ENCODE measurements at regions not wholly inside any gene's neighbourhood (a gene's known extent, or its start where the extent isn't known, plus 50 kb on each side); places are given as distances from the start of the nearest gene placed in this dataset.
"Not testable (repeated sequence)": the region's sequence is repeated elsewhere in the genome, so short reads cannot be mapped to it uniquely, and the experiment has no call there.

GRCh38 chr3:106305127-106305526 lies 436.3 kb upstream of the CBLB start:
- POLR2A ChIA-PET: no interaction called here
- CTCF ChIA-PET: no interaction called here
- TF ChIP-seq CTCF (IDR thresholded peaks at IDR 0.05; ENCODE audit: low read depth, low read length): no peak
- Histone ChIP-seq H3K27me3 (ENCODE audit: control insufficient read depth, insufficient read depth, low read length) (no peaks in the 10 kb centered on the region), H3K9me3 (ENCODE audit: control insufficient read depth, insufficient read depth, low read length) (no peaks in the 10 kb centered on the region), H3K27ac (ENCODE audit: low read depth, low read length) (no peak overlapping the region), H3K4me3 (ENCODE audit: low read depth, low read length) (no peak overlapping the region)
- no peak for DNase-seq (ENCODE audit: low read depth, low spot score)

- ChIA-PET POLR2A (no interaction called here), CTCF (no interaction called here)
- Histone ChIP-seq H3K27ac (ENCODE audit: low read depth, low read length) (no peak overlapping the region), H3K27me3 (ENCODE audit: control insufficient read depth, insufficient read depth, low read length) (no peaks in the 10 kb centered on the region), H3K9me3 (ENCODE audit: control insufficient read depth, insufficient read depth, low read length) (no peaks in the 10 kb centered on the region), H3K4me3 (ENCODE audit: low read depth, low read length) (no peak overlapping the region)
- TF ChIP-seq CTCF (IDR thresholded peaks at IDR 0.05; ENCODE audit: low read depth, low read length): no peak
- no peak for DNase-seq (ENCODE audit: low read depth, low spot score)
Measured at GRCh38 chr3:106305882-106306435, 437.1 kb upstream of the CBLB start.

GRCh38 chr3:106309274-106309673 lies 440.5 kb upstream of the CBLB start:
- Histone ChIP-seq H3K4me3 (ENCODE audit: low read depth, low read length) (no peak overlapping the region), H3K27ac (ENCODE audit: low read depth, low read length) (no peak overlapping the region), H3K27me3 (ENCODE audit: control insufficient read depth, insufficient read depth, low read length) (no peaks in the 10 kb centered on the region), H3K9me3 (ENCODE audit: control insufficient read depth, insufficient read depth, low read length) (no peaks in the 10 kb centered on the region)
- TF ChIP-seq CTCF (IDR thresholded peaks at IDR 0.05; ENCODE audit: low read depth, low read length): no peak
- DNase-seq (ENCODE audit: low read depth, low spot score): no peak
- ChIA-PET POLR2A (no interaction called here), CTCF (interaction anchor here (0.7 kb wide), 1 partner anchor 623 kb away, joined by 3 read pairs; no protein-coding TSS in a partner anchor)

- H3K27me3 ChIP-seq (ENCODE audit: control insufficient read depth, insufficient read depth, low read length); H3K9me3 ChIP-seq (ENCODE audit: control insufficient read depth, insufficient read depth, low read length); DNase-seq (ENCODE audit: low read depth, low spot score); H3K4me3 ChIP-seq (ENCODE audit: low read depth, low read length); H3K27ac ChIP-seq (ENCODE audit: low read depth, low read length); CTCF ChIA-PET; POLR2A ChIA-PET: not testable (repeated sequence)
Measured at GRCh38 chr3:106309798-106310197, 441.0 kb upstream of the CBLB start.

GRCh38 chr3:106317141-106318055 lies 448.6 kb upstream of the CBLB start:
- ChIA-PET CTCF (no interaction called here), POLR2A (interaction anchor here (0.6 kb wide), 1 partner anchor 1321 kb away, joined by 4 read pairs; no protein-coding TSS in a partner anchor)
- no peaks in the 10 kb centered on the region for H3K9me3 ChIP-seq (ENCODE audit: control insufficient read depth, insufficient read depth, low read length)
- no peak overlapping the region for H3K4me3 ChIP-seq (ENCODE audit: low read depth, low read length)
- H3K27me3 ChIP-seq (ENCODE audit: control insufficient read depth, insufficient read depth, low read length): no peaks in the 10 kb centered on the region
- no peak for DNase-seq (ENCODE audit: low read depth, low spot score)
- H3K27ac ChIP-seq (ENCODE audit: low read depth, low read length): no peak overlapping the region
- no peak for TF ChIP-seq CTCF (IDR thresholded peaks at IDR 0.05; ENCODE audit: low read depth, low read length)

- H3K4me3 ChIP-seq (ENCODE audit: low read depth, low read length); CTCF ChIA-PET; POLR2A ChIA-PET; H3K27ac ChIP-seq (ENCODE audit: low read depth, low read length); DNase-seq (ENCODE audit: low read depth, low spot score); H3K27me3 ChIP-seq (ENCODE audit: control insufficient read depth, insufficient read depth, low read length); H3K9me3 ChIP-seq (ENCODE audit: control insufficient read depth, insufficient read depth, low read length): not testable (repeated sequence)
Measured at GRCh38 chr3:106321438-106321837, 452.6 kb upstream of the CBLB start.
